HepG2 (cell line): ENCODE measurements at regions not wholly inside any gene's neighbourhood (a gene's known extent, or its start where the extent isn't known, plus 50 kb on each side); places are given as distances from the start of the nearest gene placed in this dataset.

ENCODE experiments used
- ARID3A ChIP-seq: IDR thresholded peaks from 2 replicates; pipeline ENCODE4 v1.6.1; 2012; ENCODE audit warnings: low read depth, low read length, improper control_type of control experiment
- CBFB ChIP-seq: sonication (generic); formaldehyde crosslinking; IDR thresholded peaks from 2 replicates; pipeline ENCODE4 v1.4.0; 2020; ENCODE audit warnings: missing genetic modification reagents
- CHD2 ChIP-seq: IDR thresholded peaks from 2 replicates; pipeline ENCODE4 v1.6.1; 2011; ENCODE audit warnings: low read depth, low read length, improper control_type of control experiment
- CSRNP2 ChIP-seq: sonication (generic); formaldehyde crosslinking; conservative IDR thresholded peaks from 2 replicates; pipeline ENCODE4 v1.8.0; 2022; ENCODE audit warnings: low read depth, missing genetic modification reagents
- CTCF ChIP-seq: sonication (generic); formaldehyde crosslinking; IDR thresholded peaks from 2 replicates; pipeline ENCODE4 v1.5.0; 2020; ENCODE audit warnings: mild to moderate bottlenecking, missing genetic modification reagents, moderate library complexity
- KMT2B ChIP-seq: IDR thresholded peaks from 2 replicates; pipeline ENCODE4 v1.6.1; 2016; ENCODE audit warnings: missing genetic modification reagents, missing compliant biosample characterization
- MYC ChIP-seq: sonication (generic); formaldehyde crosslinking; IDR thresholded peaks from 2 replicates; pipeline ENCODE4 v1.9.0; 2021; ENCODE audit warnings: missing genetic modification reagents, borderline replicate concordance
- POLR2A ChIP-seq, 2 experiments: IDR thresholded peaks; 2 replicates each; pipeline ENCODE4 v1.6.1; 2011; ENCODE audit warnings: low read depth in 2 of 2, low read length in 2 of 2, mild to moderate bottlenecking in 1 of 2, moderate library complexity in 1 of 2; ENCODE audit not compliant: insufficient read depth in 1 of 2
- POLR2AphosphoS5 ChIP-seq: IDR thresholded peaks from 2 replicates; pipeline ENCODE4 v1.6.1; 2012; ENCODE audit warnings: low read depth, low read length
- TAF1 ChIP-seq: sonication (generic); formaldehyde crosslinking; IDR thresholded peaks from 2 replicates; pipeline ENCODE4 v1.4.0; 2020; ENCODE audit warnings: missing genetic modification reagents
- TP53 ChIP-seq: sonication (generic); formaldehyde crosslinking; conservative IDR thresholded peaks from 2 replicates; pipeline ENCODE4 v1.4.0; 2020; ENCODE audit warnings: missing genetic modification reagents
- ZBTB2 ChIP-seq: sonication (generic); formaldehyde crosslinking; IDR thresholded peaks from 2 replicates; pipeline ENCODE4 v1.8.0; 2022; ENCODE audit warnings: low read depth, missing genetic modification reagents
- ZNF326 ChIP-seq: sonication (generic); formaldehyde crosslinking; IDR thresholded peaks from 2 replicates; pipeline ENCODE4 v1.4.0; 2020; ENCODE audit warnings: missing genetic modification reagents, borderline replicate concordance
- ZNF780A ChIP-seq: sonication (generic); formaldehyde crosslinking; IDR thresholded peaks from 2 replicates; pipeline ENCODE4 v1.8.0; 2022; ENCODE audit warnings: mild to moderate bottlenecking, missing genetic modification reagents, moderate library complexity

- TF ChIP-seq CTCF (CRISPR knock-in tag) (no peak), CSRNP2 (CRISPR knock-in tag) (no peak), CHD2 (no peak), TP53 (CRISPR knock-in tag) (no peak), ZNF780A (CRISPR knock-in tag) (no peak), POLR2A (IDR thresholded peaks at IDR 0.05; ENCODE audit: insufficient read depth in 1 of 2, low read depth in 2 of 2, low read length in 2 of 2) (no peak), MYC (CRISPR knock-in tag) (no peak), POLR2AphosphoS5 (no peak), KMT2B (no peak), ZBTB2 (CRISPR knock-in tag) (no peak), ZNF326 (CRISPR knock-in tag) (no peak), CBFB (CRISPR knock-in tag) (no peak), TAF1 (CRISPR knock-in tag) (no peak), ARID3A (no peak)
Measured at GRCh38 chr6:147643341-147644200, 135.1 kb downstream of the SAMD5 start.
